ENCODE measurements at regions not wholly inside any gene's neighbourhood (a gene's known extent, or its start where the extent isn't known, plus 50 kb on each side); places are given as distances from the start of the nearest gene placed in this dataset.
"Not testable (repeated sequence)": the region's sequence is repeated elsewhere in the genome, so short reads cannot be mapped to it uniquely, and the experiment has no call there.

- H3K36me3 Mint-ChIP-seq (ENCODE audit: unreplicated experiment); H3K4me3 Mint-ChIP-seq (ENCODE audit: unreplicated experiment); H3K4me1 Mint-ChIP-seq (ENCODE audit: unreplicated experiment); H3K27ac Mint-ChIP-seq (ENCODE audit: unreplicated experiment); H3K27me3 Mint-ChIP-seq (ENCODE audit: unreplicated experiment); DNase-seq (ENCODE audit: extremely low spot score, unreplicated experiment): not testable (repeated sequence)
- peaks cover 49% of the 10 kb centered on the region for H3K9me3 Mint-ChIP-seq (ENCODE audit: unreplicated experiment)
Measured at GRCh38 chr21:13892146-13892751, 282.7 kb downstream of the POTED start.

- not testable (repeated sequence) for H3K4me3 Mint-ChIP-seq (ENCODE audit: unreplicated experiment); H3K36me3 Mint-ChIP-seq (ENCODE audit: unreplicated experiment); H3K27me3 Mint-ChIP-seq (ENCODE audit: unreplicated experiment); H3K4me1 Mint-ChIP-seq (ENCODE audit: unreplicated experiment); H3K27ac Mint-ChIP-seq (ENCODE audit: unreplicated experiment); DNase-seq (ENCODE audit: extremely low spot score, unreplicated experiment)
- H3K9me3 Mint-ChIP-seq (ENCODE audit: unreplicated experiment): peaks cover 42% of the 10 kb centered on the region
Measured at GRCh38 chr21:13889176-13889575, 279.6 kb downstream of the POTED start.

- H3K27ac Mint-ChIP-seq (ENCODE audit: unreplicated experiment); H3K4me1 Mint-ChIP-seq (ENCODE audit: unreplicated experiment); H3K27me3 Mint-ChIP-seq (ENCODE audit: unreplicated experiment); H3K36me3 Mint-ChIP-seq (ENCODE audit: unreplicated experiment); H3K4me3 Mint-ChIP-seq (ENCODE audit: unreplicated experiment); DNase-seq (ENCODE audit: extremely low spot score, unreplicated experiment): not testable (repeated sequence)
- H3K9me3 Mint-ChIP-seq (ENCODE audit: unreplicated experiment): peaks cover 49% of the 10 kb centered on the region
Measured at GRCh38 chr21:13883641-13884395, 274.2 kb downstream of the POTED start.

DNA sequence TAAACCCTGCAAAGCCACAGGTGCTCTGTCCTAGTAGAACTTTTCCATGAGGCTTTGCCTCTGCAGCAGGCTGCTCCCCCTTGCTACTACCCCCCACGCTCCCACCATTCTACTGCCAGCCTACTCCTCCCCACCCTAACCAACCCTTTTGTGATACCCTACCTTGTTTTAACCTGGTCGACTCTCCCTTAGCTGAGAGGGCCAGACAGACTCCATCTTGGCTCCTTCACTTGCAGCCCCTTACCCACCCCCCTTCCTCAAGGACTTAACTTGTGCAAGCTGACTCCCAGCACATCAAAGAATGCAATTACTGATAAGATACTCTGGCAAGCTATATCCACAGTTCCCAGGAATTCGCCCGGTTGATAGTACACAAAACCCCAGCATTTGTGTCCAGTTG, 267.9 kb downstream of the POTED start:
- not testable (repeated sequence) for H3K36me3 Mint-ChIP-seq (ENCODE audit: unreplicated experiment); H3K4me3 Mint-ChIP-seq (ENCODE audit: unreplicated experiment); DNase-seq (ENCODE audit: extremely low spot score, unreplicated experiment); H3K4me1 Mint-ChIP-seq (ENCODE audit: unreplicated experiment); H3K27ac Mint-ChIP-seq (ENCODE audit: unreplicated experiment); H3K27me3 Mint-ChIP-seq (ENCODE audit: unreplicated experiment)
- peaks cover 49% of the 10 kb centered on the region for H3K9me3 Mint-ChIP-seq (ENCODE audit: unreplicated experiment)

- DNase-seq (ENCODE audit: extremely low spot score, unreplicated experiment); H3K4me1 Mint-ChIP-seq (ENCODE audit: unreplicated experiment); H3K4me3 Mint-ChIP-seq (ENCODE audit: unreplicated experiment); H3K27ac Mint-ChIP-seq (ENCODE audit: unreplicated experiment); H3K36me3 Mint-ChIP-seq (ENCODE audit: unreplicated experiment); H3K27me3 Mint-ChIP-seq (ENCODE audit: unreplicated experiment): not testable (repeated sequence)
- peaks cover 53% of the 10 kb centered on the region for H3K9me3 Mint-ChIP-seq (ENCODE audit: unreplicated experiment)
Measured at GRCh38 chr21:13876999-13877398, 267.4 kb downstream of the POTED start.

DNA sequence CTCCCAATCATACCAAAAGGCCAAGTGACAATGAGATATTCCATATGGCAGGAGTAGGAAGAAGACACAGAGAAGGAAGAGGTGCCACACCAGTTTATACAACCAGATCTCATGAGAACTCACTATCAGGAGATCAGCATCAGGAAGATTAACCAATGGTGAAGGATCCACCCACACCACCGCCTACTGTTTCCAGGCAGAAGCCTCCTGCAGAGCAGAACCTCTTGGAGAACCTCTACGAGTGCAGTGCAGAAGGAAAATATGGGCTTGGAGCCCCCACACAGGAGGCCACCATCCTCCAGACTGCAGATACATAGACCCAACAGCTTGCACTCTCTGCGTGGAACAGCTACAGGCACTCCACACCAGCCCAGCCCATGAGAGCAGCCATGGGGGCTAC, 264.4 kb downstream of the POTED start:
- H3K4me3 Mint-ChIP-seq (ENCODE audit: unreplicated experiment); H3K36me3 Mint-ChIP-seq (ENCODE audit: unreplicated experiment); H3K27ac Mint-ChIP-seq (ENCODE audit: unreplicated experiment); H3K4me1 Mint-ChIP-seq (ENCODE audit: unreplicated experiment); DNase-seq (ENCODE audit: extremely low spot score, unreplicated experiment); H3K27me3 Mint-ChIP-seq (ENCODE audit: unreplicated experiment): not testable (repeated sequence)
- peaks cover 51% of the 10 kb centered on the region for H3K9me3 Mint-ChIP-seq (ENCODE audit: unreplicated experiment)

- no peaks in the 10 kb centered on the region for H3K4me1 Mint-ChIP-seq (ENCODE audit: unreplicated experiment)
- TF ChIP-seq CTCF (IDR thresholded peaks at IDR 0.05): no peak
- H3K36me3 Mint-ChIP-seq (ENCODE audit: unreplicated experiment): peaks cover 2% of the 10 kb centered on the region
- no peaks in the 10 kb centered on the region for H3K27me3 Mint-ChIP-seq (ENCODE audit: unreplicated experiment)
- DNase-seq (ENCODE audit: extremely low spot score, unreplicated experiment): no peak
- H3K9me3 Mint-ChIP-seq (ENCODE audit: unreplicated experiment): peaks cover 56% of the 10 kb centered on the region
- H3K4me3 Mint-ChIP-seq (ENCODE audit: unreplicated experiment): no peak overlapping the region
- H3K27ac Mint-ChIP-seq (ENCODE audit: unreplicated experiment): no peak overlapping the region
Measured at GRCh38 chr21:13854638-13855037, 245.1 kb downstream of the POTED start.

- not testable (repeated sequence) for H3K4me3 Mint-ChIP-seq (ENCODE audit: unreplicated experiment); H3K36me3 Mint-ChIP-seq (ENCODE audit: unreplicated experiment); H3K4me1 Mint-ChIP-seq (ENCODE audit: unreplicated experiment); DNase-seq (ENCODE audit: extremely low spot score, unreplicated experiment); H3K27me3 Mint-ChIP-seq (ENCODE audit: unreplicated experiment); H3K27ac Mint-ChIP-seq (ENCODE audit: unreplicated experiment)
- peaks cover 38% of the 10 kb centered on the region for H3K9me3 Mint-ChIP-seq (ENCODE audit: unreplicated experiment)
Measured at GRCh38 chr21:13850808-13851207, 241.2 kb downstream of the POTED start.

DNA sequence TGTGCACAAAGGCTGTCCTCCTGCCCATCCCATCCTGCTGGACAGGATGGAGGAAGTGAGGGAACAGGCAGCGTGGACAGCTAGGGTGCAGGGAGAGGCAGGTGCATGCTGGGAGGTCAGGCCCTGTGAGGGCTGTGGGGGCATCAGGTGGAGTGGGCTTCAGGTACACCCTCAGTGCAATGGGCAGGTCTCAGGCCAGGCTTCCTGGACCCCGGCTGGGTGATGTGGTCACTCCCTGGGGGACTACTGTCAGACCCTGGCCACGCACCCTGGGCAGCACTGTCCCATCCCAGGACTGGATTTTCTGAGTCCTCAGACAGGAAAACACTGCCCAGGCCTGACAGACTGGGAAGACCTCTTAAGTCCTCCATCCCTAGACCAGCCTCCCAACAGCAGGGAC, 239.9 kb downstream of the POTED start:
- not testable (repeated sequence) for H3K36me3 Mint-ChIP-seq (ENCODE audit: unreplicated experiment); H3K4me1 Mint-ChIP-seq (ENCODE audit: unreplicated experiment); H3K27me3 Mint-ChIP-seq (ENCODE audit: unreplicated experiment); H3K4me3 Mint-ChIP-seq (ENCODE audit: unreplicated experiment); DNase-seq (ENCODE audit: extremely low spot score, unreplicated experiment); H3K27ac Mint-ChIP-seq (ENCODE audit: unreplicated experiment)
- peaks cover 28% of the 10 kb centered on the region for H3K9me3 Mint-ChIP-seq (ENCODE audit: unreplicated experiment)

- H3K27ac Mint-ChIP-seq (ENCODE audit: unreplicated experiment); H3K4me3 Mint-ChIP-seq (ENCODE audit: unreplicated experiment); DNase-seq (ENCODE audit: extremely low spot score, unreplicated experiment); H3K36me3 Mint-ChIP-seq (ENCODE audit: unreplicated experiment); H3K27me3 Mint-ChIP-seq (ENCODE audit: unreplicated experiment); H3K4me1 Mint-ChIP-seq (ENCODE audit: unreplicated experiment): not testable (repeated sequence)
- H3K9me3 Mint-ChIP-seq (ENCODE audit: unreplicated experiment): peaks cover 16% of the 10 kb centered on the region
Measured at GRCh38 chr21:13846718-13847117, 237.1 kb downstream of the POTED start.

DNA sequence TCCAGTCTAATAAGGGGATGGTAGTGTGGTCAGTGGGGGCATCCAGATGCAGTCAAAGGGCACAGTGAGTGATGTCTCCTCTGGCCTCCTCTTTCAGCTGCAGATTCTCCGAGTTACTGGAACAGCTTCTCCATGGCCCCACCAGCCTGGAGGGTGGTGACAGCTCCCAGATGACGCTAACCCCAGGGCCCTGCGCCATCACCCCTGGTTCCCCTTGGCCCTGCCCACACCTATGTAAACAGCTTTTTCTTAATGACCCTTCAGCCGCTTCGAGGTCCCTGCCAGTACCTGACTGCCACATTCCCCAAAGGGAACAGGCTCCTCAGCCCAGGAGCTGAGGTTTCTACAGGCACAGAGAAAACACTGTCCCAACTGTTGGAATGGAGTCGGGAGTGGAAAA, 235.0 kb downstream of the POTED start:
- H3K4me1 Mint-ChIP-seq (ENCODE audit: unreplicated experiment): not testable (repeated sequence)
- H3K9me3 Mint-ChIP-seq (ENCODE audit: unreplicated experiment): peaks cover 20% of the 10 kb centered on the region

More for the DNA sequence above, 235.0 kb downstream of the POTED start:
- DNase-seq (ENCODE audit: extremely low spot score, unreplicated experiment); H3K27me3 Mint-ChIP-seq (ENCODE audit: unreplicated experiment); H3K4me3 Mint-ChIP-seq (ENCODE audit: unreplicated experiment); H3K27ac Mint-ChIP-seq (ENCODE audit: unreplicated experiment); H3K36me3 Mint-ChIP-seq (ENCODE audit: unreplicated experiment): not testable (repeated sequence)

Data from osteocyte (in vitro differentiated cells).